Keratinocyte (primary cell): ENCODE measurements at regions not wholly inside any gene's neighbourhood (a gene's known extent, or its start where the extent isn't known, plus 50 kb on each side); places are given as distances from the start of the nearest gene placed in this dataset.

ENCODE experiments used
- DNase-seq: peaks from one replicate; pipeline ENCODE4 v3.0.0-alpha.2; 2011; ENCODE audit warnings: low read depth, missing footprints, low spot score
- FAIRE-seq: peaks from 2 replicates; lab custom pipeline; 2011; peaks lifted over from hg19 to GRCh38; lab: Jason Lieb, UNC
- H2AFZ ChIP-seq: 2 replicates; pipeline ENCODE4 v1.6.0; 2012; ENCODE audit warnings: low read length, control low read depth, inconsistent platforms; ENCODE audit not compliant: control insufficient read depth
- H3K27ac ChIP-seq: 2 replicates; pipeline ENCODE4 v1.5.1; 2011; ENCODE audit warnings: low read length; ENCODE audit not compliant: control insufficient read depth, insufficient read depth
- H3K27me3 ChIP-seq: 3 replicates; pipeline ENCODE4 v1.6.0; 2011; ENCODE audit warnings: low read length; ENCODE audit not compliant: control insufficient read depth, insufficient read depth; ENCODE audit errors: extremely low read depth
- H3K36me3 ChIP-seq, 2 experiments: 2 replicates in 1 of 2; 3 replicates in 1 of 2; pipeline ENCODE4 v1.5.1; 2011; ENCODE audit warnings: low read length in 2 of 2, mild to moderate bottlenecking in 1 of 2; ENCODE audit not compliant: control insufficient read depth in 2 of 2, insufficient read depth in 2 of 2; ENCODE audit errors: extremely low read depth in 1 of 2
- H3K4me1 ChIP-seq: 3 replicates; pipeline ENCODE4 v1.5.1; 2011; ENCODE audit warnings: low read length; ENCODE audit not compliant: control insufficient read depth, insufficient read depth; ENCODE audit errors: extremely low read depth
- H3K4me2 ChIP-seq: 3 replicates; pipeline ENCODE4 v1.6.0; 2011; ENCODE audit warnings: low read depth, low read length; ENCODE audit not compliant: control insufficient read depth, insufficient read depth; ENCODE audit errors: extremely low read depth
- H3K4me3 ChIP-seq, 3 experiments: fragments of 200-600 bp in 1 of 3; sonication (generic) in 1 of 3; 2 replicates in 2 of 3; 3 replicates in 1 of 3; pipeline ENCODE4 v1.5.1; 2011 to 2016; ENCODE audit warnings: low read length in 3 of 3, mild to moderate bottlenecking in 3 of 3, control low read depth in 2 of 3, inconsistent platforms in 1 of 3, low read depth in 1 of 3, mixed read lengths in 1 of 3, mixed run types in 1 of 3, moderate library complexity in 1 of 3; ENCODE audit not compliant: control insufficient read depth in 2 of 3, insufficient read depth in 2 of 3; ENCODE audit errors: extremely low read depth in 1 of 3
- H3K79me2 ChIP-seq: 2 replicates; pipeline ENCODE4 v1.6.0; 2012; ENCODE audit warnings: low read length; ENCODE audit not compliant: control insufficient read depth, insufficient read depth
- H3K9ac ChIP-seq: 3 replicates; pipeline ENCODE4 v1.6.0; 2011; ENCODE audit warnings: low read length; ENCODE audit not compliant: control insufficient read depth, insufficient read depth; ENCODE audit errors: extremely low read depth
- H3K9me1 ChIP-seq: 3 replicates; pipeline ENCODE4 v1.6.0; 2011; ENCODE audit warnings: low read length; ENCODE audit not compliant: control insufficient read depth, insufficient read depth; ENCODE audit errors: extremely low read depth
- H3K9me3 ChIP-seq: 2 replicates; pipeline ENCODE4 v1.5.1; 2012; ENCODE audit warnings: low read depth, low read length; ENCODE audit not compliant: control insufficient read depth
- H4K20me1 ChIP-seq: 3 replicates; pipeline ENCODE4 v1.6.0; 2011; ENCODE audit warnings: low read length; ENCODE audit not compliant: control insufficient read depth, insufficient read depth; ENCODE audit errors: extremely low read depth
- CTCF ChIP-seq, 3 experiments: IDR thresholded peaks in 1 of 3; conservative IDR thresholded peaks in 1 of 3; optimal IDR thresholded peaks in 1 of 3; 2 replicates in 2 of 3; 3 replicates in 1 of 3; pipeline versions ENCODE3 to v1.5.1; 2011; ENCODE audit warnings: low read length in 3 of 3, mild to moderate bottlenecking in 3 of 3, moderate library complexity in 2 of 3, control low read depth in 1 of 3, inconsistent platforms in 1 of 3; ENCODE audit not compliant: insufficient read depth in 2 of 3; ENCODE audit errors: extremely low read depth in 1 of 3
- EZH2 ChIP-seq: IDR thresholded peaks from one replicate; pipeline ENCODE4 v1.6.1; 2012; ENCODE audit warnings: inconsistent platforms, mild to moderate bottlenecking, low read length, moderate library complexity
- dilution Hi-C: fragments of 300-500 bp; cut with MboI; formaldehyde crosslinking; loops from one replicate; pipeline ENCODE4 v1.7.0; 2020; ENCODE audit warnings: low sequenced_read_pairs; ENCODE audit not compliant: extremely low pct_ligation_motif_present

- Histone ChIP-seq H3K4me2 (no peak overlapping the region), H4K20me1 (peaks cover 2% of the 10 kb centered on the region), H3K9me1 (no peaks in the 10 kb centered on the region), H2AFZ (no peak overlapping the region), H3K9ac (no peak overlapping the region), H3K9me3 (no peaks in the 10 kb centered on the region), H3K79me2 (no peaks in the 10 kb centered on the region), H3K27me3 (peaks cover 47% of the 10 kb centered on the region), H3K4me3 (no peak overlapping the region), H3K36me3 (no peaks in the 10 kb centered on the region), H3K27ac (no peak overlapping the region), H3K4me1 (no peaks in the 10 kb centered on the region)
- dilution Hi-C loops: no loop called here
- FAIRE-seq (no peak), DNase-seq (no peak)
- TF ChIP-seq EZH2: no peak
- TF ChIP-seq CTCF (optimal IDR thresholded peaks at IDR 0.05 in 1 of 3, IDR thresholded peaks at IDR 0.05 in 1 of 3, conservative IDR thresholded peaks at IDR 0.05 in 1 of 3; ENCODE audit: extremely low read depth in 1 of 3, insufficient read depth in 2 of 3, low read length in 3 of 3): no peak
Measured at GRCh38 chr11:119928047-119928446, 199.0 kb upstream of the NECTIN1 start.

GRCh38 chr11:119924017-119924416 is 195.0 kb upstream of the NECTIN1 start:
- Histone ChIP-seq H3K9me1 (no peaks in the 10 kb centered on the region), H3K36me3 (no peaks in the 10 kb centered on the region), H3K4me3 (no peak overlapping the region), H3K9me3 (no peaks in the 10 kb centered on the region), H3K27me3 (peaks cover 39% of the 10 kb centered on the region), H3K9ac (no peak overlapping the region), H2AFZ (no peak overlapping the region), H4K20me1 (no peaks in the 10 kb centered on the region), H3K27ac (no peak overlapping the region), H3K4me2 (no peak overlapping the region), H3K4me1 (no peaks in the 10 kb centered on the region), H3K79me2 (no peaks in the 10 kb centered on the region)
- FAIRE-seq: no peak
- TF ChIP-seq CTCF (optimal IDR thresholded peaks at IDR 0.05 in 1 of 3, IDR thresholded peaks at IDR 0.05 in 1 of 3, conservative IDR thresholded peaks at IDR 0.05 in 1 of 3; ENCODE audit: extremely low read depth in 1 of 3, insufficient read depth in 2 of 3, low read length in 3 of 3) (no peak), EZH2 (no peak)
- no peak for DNase-seq
- dilution Hi-C loops: no loop called here
